Right ventricle myocardium superior (tissue), 1 donor: ENCODE measurements at regions not wholly inside any gene's neighbourhood (a gene's known extent, or its start where the extent isn't known, plus 50 kb on each side); places are given as distances from the start of the nearest gene placed in this dataset.
"Not testable (repeated sequence)": the region's sequence is repeated elsewhere in the genome, so short reads cannot be mapped to it uniquely, and the experiment has no call there.

Experiments
- ATAC-seq: fragments of 200-7000 bp; cut with Tn5 transposase; one replicate; pipeline ENCODE4 v1.9.1; 2020; ENCODE audit warnings: mild to moderate bottlenecking; ENCODE audit not compliant: poor library complexity
- DNase-seq: peaks from one replicate; pipeline ENCODE4 v3.0.0-alpha.2; 2020
- intact Hi-C: fragments of 100-400 bp; cut with DNase I; formaldehyde crosslinking; loops from one replicate; pipeline ENCODE4 v1.11.2; 2022
- donor health status: DM: no; HTN: yes; CAD: no; lungs with severe emphysema.

DNA sequence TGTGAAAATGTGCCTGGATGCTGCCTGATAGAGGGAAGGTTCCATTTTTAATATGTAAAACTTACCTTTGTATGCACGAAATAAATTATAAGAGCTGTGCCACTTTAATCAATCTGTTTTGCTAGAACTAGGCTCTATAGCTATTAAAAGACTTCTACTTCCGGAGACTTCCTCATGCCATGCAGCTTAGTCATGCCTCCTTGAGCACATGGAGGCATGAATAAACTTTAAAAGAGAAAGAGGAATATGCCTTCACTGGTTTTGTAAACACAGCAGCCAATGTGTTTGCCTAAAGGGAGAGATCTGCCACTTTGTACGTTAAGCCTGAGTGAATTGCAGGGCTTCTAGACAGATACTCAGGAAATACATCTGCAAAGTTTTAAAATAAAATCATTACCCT, 604.6 kb downstream of the LRRIQ3 start:
- peak; percentile 41 for ATAC-seq
- intact Hi-C loops, result no loop called here
- DNase-seq, result no peak

DNA sequence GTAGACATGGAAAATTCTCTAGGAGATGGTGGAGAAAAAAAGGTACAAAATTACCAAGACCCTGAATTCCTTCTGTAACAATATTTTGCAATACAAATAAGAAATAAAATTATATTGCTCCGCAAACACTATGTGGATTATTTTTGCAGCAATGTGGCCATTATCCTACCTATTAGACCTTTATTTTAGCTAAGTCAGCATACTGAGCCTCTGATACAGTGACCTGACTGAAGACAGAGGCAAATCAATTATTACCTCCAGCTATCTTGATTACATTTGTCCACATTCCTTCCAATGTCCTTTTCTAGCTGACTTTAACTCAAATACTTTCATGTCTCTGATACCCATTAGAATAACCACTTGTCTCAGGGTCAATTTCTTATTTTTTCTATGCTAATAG, 610.9 kb downstream of the LRRIQ3 start:
- ATAC-seq (no peak), DNase-seq (no peak)
- intact Hi-C loops, result no loop called here

DNA sequence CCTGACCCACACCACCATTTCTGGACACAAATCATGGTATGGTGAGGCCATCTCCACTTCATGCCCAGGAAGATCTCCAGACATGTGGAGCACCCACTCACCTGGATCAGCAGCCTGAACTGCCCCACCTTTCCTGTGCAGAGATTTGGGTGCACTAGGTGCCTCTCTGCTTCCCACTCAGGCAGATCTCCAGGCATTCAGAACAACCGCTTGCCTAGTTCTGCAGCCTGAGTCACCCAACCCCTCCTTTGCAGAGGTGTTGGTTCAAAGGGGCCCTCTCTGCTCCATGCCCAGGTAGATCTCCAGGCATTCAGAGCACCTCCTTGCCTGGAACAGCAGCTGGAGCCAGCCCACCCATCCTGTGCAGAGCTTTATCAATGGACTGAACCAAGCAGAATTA, 620.8 kb downstream of the LRRIQ3 start:
- intact Hi-C loops, result no loop called here
- ATAC-seq, result no peak
- no peak for DNase-seq

DNA sequence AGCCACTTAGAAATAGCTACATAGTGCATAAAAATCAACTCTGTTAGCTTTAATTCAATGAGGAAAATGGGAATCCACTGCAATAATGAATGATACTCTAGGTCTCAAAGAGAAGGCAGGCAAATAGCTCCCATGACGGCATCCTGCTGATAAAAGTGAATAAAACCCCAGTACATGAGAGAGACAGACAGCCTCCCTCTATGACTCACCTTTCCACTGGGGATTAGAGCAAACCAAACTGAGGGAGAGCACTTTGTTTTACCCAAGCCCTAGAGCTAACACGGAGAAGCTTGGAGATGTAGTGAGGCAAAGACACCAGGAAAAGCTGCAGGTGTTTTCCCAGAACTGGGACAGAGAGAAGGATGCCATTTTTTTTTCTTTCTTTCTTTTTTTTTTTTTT, 621.9 kb downstream of the LRRIQ3 start:
- ATAC-seq (no peak), DNase-seq (no peak)
- intact Hi-C loops, result no loop called here

DNA sequence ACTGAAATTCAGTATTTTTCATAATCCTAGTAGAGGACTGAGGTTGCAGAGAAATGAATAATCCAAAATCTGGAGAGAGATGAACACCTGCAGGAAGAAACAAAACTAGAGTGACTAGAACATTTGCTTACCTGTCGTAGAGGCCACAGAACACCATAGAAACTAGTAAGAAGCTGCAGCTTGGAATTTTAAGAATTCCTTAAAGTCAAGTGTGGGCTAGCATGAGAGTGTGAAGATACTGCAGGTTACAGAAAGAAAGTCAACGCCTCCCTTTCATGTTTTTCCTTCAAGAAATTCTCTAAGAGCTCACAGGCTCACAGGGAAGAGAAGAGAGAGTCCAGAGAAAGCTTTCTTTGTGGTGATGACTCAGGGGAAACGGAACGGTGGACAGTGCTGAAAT, 633.7 kb downstream of the LRRIQ3 start:
- DNase-seq (no peak), ATAC-seq (no peak)
- intact Hi-C loops, result no loop called here

DNA sequence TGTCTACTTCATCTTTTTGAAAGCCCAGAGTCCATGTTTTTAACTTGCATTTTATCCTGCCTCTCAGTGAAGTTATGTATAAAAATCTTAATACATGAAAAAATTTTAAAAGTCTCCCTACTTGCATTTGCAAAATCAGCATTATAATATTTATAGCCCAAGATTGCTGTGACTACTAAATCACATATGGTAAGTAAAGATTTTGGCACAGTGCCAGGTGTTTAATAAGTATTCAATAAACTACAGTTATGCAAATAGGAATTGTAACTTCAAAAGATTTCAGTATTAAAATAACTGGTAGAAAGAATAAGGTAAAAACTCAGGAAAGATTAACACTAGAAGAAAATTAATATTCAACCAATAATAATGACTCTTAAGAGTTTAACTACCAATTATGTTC, 641.7 kb downstream of the LRRIQ3 start:
- no peak for ATAC-seq
- intact Hi-C loops, result no loop called here
- no peak for DNase-seq

DNA sequence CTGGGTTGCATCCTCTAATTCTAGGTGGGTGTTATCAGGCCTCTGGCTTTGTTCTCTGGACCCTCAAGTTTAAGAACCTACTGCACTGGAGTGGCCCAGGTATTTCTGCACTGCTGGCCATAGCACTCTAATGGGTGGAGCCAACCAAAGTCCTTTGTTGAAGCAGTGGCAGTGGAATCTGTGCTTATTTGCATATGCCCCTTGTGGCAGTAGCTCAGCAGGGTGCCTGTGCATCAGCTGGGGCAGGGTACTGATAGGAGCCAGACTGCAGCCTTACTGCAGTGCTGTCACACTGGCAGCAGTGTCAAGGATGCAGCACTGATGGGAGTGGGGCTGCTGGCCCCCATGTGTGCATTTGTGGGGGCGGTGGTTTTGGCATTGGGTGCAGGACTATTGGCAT, 660.6 kb downstream of the LRRIQ3 start:
- intact Hi-C loops, result no loop called here
- DNase-seq, result no peak
- ATAC-seq, result no peak

DNA sequence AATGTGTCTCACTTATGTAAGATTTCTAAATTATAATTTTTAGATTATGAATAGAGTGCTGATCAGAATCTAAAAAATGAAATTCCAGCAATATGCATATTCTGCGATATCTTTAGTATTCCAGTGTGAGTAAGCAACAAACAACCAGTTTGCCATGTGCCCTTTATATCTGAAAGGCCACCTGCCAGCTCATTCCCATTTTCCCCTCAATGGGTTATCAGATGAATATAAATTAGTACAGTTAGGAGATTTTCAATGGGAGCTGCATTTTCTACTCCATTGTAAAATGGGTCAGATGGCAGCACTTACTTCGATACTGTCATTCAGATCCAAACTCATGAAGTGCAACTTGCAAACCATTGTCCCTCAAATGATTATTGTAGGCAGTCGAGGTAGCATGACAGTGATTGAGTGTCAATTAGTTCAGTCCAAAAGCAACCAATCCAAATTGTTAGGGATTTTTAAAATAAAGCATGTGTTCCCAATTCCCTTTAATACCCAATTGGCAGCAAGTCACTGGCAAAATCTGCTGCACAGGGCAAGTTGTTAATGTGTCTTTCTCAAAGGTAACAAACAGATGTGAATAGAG, 680.3 kb downstream of the LRRIQ3 start:
- no peak for ATAC-seq
- no peak for DNase-seq
- intact Hi-C loops, result no loop called here

DNA sequence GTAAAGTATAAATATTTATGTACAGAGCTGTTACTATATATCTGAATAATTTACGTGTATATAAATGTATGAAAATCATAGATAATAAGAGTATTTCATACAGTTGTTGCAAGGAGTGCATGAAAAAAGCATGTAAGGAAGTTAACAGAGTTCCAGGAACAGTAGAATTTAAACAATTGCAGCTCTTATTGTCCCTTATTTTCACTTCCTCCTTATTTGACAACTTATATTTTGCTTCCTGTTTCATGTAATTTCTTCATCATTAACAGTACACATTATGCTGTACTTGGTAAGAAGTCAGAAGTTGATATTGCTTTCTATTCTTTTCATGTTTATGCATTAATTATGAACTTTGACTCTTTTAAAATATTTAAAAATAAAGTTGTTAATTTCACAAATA, 681.5 kb downstream of the LRRIQ3 start:
- no peak for ATAC-seq
- no peak for DNase-seq
- intact Hi-C loops, result no loop called here

DNA sequence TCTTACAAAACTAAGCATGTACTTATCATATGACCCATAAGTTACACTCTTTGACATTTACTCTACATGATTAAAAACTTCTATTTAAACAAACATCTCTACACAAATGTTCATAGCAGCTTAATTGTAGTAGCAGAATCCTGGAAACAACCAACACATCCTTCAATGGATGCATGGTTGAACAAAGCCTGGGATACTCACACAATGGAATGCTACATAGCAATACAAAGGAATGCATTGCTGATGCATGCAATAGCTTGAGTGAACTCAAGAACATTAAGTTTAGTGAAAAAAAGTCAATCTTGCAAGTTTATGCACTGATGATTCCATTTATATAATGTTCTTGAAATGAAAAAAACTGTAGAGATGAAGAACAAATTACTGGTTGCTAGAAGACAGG, 686.9 kb downstream of the LRRIQ3 start:
- intact Hi-C loops, result no loop called here
- ATAC-seq (no peak), DNase-seq (no peak)

DNA sequence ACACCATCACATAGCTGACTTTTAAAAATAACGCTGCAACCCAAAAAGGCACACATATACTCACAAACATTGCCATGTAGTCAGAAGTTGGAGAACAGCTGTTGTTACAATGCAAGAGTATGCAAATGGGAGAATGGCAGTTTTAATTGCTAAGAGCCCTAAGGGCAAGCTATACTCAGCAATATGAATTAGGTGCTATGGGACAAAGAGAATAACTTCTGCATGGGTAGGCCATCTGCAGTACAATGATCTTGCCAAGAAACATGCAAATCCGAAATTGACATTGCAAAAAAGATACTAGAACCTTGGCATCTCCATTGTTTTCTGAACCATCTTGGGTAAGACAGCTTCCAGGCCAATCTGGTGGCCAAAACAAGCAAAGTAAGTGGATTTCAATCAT, 697.8 kb downstream of the LRRIQ3 start:
- DNase-seq (no peak), ATAC-seq (no peak)

DNA sequence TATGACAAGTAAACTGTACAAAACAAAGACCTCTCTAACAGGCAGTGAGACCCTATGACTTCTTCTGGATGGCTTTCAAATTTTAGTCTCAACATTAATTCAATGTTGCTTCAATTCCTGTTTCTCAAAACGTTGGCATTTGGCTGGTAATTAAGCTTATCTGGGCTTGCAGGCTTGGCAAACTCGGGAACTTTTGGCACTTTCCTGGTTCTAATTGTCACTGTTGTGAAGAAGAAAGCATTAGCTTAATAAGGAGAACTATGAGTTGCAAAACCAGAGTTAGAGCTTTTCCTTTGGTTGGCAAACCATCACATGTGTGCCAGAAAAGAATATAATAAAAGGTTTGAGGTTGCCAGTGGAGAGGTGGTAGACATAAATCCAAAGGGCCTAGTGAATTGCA, 698.3 kb downstream of the LRRIQ3 start:
- ATAC-seq (no peak), DNase-seq (no peak)
- intact Hi-C loops, result no loop called here

More for the DNA sequence above, 697.8 kb downstream of the LRRIQ3 start:
- intact Hi-C loops, result no loop called here

DNA sequence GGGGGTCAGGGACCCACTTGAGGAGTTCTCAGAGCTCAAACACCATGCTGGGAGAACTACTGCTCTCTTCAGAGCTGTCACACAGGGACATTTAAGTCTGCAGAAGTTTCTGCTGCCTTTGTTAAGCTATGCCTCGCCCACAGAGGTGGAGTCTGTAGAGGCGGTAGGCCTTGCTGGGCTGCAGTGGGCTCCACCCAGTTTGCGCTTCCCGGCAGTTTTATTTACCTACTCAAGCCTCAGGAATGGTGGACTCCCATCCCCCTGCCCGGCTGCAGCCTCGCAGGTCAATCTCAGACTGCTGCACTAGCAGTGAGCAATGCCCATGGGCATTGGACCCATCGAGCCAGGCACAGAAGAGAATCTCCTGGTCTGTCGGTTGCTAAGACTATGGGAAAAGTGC, 706.4 kb downstream of the LRRIQ3 start:
- intact Hi-C loops, result no loop called here
- DNase-seq (no peak), ATAC-seq (no peak)

DNA sequence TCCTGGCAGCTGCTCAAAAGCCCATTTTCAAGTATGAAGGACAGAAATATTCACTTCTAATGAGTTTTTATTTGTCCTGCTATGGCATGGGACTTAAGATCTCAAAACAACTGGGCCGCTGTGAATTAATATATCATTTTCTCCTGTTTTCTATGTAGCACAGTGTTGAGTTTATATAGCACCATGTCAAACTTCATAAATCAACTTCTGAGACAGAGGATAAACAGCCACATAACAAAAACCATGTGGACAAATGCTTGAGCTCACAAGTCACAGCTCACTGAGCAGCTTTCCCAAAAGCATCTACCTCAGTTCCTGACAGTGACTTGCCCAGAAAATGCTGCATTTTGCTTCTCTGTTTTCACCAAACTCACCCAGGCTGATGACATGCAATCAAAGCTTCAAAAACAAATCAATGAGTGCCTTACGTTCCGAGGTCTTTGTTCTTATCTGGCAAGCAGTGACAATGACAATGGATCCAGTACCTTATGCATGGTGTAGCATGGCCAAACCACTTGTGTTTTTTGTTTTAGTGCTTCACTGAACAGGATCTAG, 722.6 kb downstream of the LRRIQ3 start:
- no peak for DNase-seq
- ATAC-seq, result no peak
- intact Hi-C loops, result no loop called here

DNA sequence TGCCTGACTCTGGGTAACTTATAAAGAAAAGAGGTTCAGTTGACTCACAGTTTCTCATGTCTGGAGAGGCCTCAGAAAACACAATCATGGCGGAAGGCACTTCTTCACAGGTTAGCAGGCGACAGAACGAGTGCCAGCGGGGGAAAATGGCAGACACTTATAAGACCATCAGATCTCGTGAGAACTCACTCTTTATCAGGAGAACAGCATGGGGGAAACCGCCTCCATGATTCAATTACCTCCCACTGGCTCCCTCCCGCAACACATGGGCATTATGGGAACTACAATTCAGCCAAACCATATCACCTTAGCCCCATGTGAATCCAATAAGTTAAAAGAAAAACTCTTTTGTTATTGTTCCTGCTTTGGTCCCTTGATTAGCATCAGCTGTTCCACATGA, 725.2 kb downstream of the LRRIQ3 start:
- intact Hi-C loops, result no loop called here
- no peak for ATAC-seq
- DNase-seq, result no peak

DNA sequence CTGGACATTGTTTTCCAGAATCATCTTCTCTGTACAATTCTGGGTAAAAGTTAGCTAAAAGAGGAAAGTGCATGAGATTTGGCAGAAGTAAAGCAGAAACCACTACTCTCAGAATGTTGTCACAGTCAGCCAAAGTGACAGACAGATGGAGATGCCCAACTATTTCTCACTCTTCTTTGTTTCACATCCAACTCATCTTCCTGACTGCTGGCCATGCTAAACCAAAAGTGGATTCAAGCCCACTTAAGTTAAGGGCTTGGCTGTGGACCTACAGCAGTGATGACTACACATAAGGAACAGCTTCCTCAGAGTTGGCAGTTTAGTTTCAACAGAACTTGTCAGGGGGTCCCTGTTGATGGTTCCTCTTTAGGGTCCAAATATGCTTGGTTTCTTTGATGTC, 730.2 kb downstream of the LRRIQ3 start:
- intact Hi-C loops, result no loop called here
- no peak for ATAC-seq

DNA sequence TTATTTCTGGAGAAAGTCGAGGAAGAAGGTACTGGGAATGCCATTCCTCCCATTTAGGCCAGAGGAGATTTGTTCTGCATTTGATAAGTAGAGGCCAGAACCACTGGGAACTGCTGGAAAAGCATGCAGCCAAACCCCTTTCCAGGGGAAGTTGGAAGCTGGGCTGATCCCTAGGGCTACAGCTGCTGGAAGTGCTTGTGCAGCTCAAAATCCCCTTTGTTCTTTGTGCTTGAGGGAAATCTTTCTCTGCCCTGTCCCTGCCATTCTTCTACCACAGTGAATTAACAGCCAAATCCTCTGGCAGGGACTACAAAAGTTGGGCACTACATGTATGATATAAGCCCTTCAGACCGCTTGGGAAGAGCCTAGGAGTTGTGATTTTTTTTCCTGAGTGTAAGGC, 734.1 kb downstream of the LRRIQ3 start:
- DNase-seq, result no peak
- ATAC-seq, result no peak
- intact Hi-C loops, result no loop called here

More for the DNA sequence above, 730.2 kb downstream of the LRRIQ3 start:
- no peak for DNase-seq

DNA sequence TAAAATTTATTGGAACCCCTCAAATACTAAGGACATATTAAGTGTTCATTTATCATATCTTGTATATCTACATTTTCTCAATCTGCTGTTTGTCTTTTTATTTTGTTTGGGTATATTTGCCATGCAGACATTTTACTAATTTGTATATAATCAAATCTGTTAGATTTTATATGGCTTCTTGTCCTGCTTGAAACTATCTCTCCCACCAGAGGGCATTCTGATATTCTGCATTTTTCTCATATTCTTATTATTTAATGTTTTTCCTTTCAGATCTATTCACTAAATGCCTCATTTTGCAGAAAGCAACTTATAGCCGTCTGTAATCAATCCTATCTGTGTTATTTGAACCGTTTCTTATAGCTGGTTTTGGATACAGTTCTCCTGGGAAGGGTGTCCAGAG, 745.5 kb downstream of the LRRIQ3 start:
- DNase-seq, result no peak
- intact Hi-C loops, result no loop called here
- no peak for ATAC-seq

DNA sequence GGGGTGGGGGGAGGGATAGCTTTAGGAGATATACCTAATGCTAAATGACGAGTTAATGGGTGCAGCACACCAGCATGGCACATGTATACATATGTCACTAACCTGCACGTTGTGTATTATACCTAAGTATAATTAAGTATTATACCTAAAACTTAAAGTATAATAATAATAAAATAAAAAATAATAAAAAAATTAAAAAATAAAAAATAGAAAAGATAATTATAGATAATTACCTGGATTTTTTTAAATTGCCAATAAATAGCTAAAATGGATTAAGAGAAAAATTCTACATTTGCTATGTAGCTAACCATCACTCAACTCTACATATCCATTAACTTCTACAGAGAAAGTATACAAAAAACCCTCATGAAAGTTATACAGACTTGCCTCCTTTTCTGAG, 747.3 kb downstream of the LRRIQ3 start:
- ATAC-seq, intact Hi-C loops, DNase-seq: not testable (repeated sequence)

DNA sequence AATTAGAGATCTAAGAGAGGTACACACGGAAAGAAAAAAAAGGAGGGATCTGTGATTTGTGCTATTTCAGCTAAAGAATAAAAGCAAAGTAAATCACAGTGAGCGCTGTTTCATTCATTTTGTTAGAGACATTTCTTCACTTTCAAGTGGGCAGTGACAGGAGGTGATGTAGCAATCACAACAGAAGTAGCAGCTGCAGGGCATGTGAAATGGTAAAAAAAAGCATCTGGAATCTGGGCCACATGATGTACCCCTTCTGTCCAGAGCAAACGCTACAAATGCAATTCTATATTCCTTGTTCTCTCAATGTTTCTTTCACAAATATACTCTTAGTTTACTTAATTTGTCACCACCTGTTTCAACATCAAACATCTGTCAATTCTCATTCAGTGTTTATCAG, 786.5 kb downstream of the LRRIQ3 start:
- intact Hi-C loops, result no loop called here
- DNase-seq, result no peak
- no peak for ATAC-seq

DNA sequence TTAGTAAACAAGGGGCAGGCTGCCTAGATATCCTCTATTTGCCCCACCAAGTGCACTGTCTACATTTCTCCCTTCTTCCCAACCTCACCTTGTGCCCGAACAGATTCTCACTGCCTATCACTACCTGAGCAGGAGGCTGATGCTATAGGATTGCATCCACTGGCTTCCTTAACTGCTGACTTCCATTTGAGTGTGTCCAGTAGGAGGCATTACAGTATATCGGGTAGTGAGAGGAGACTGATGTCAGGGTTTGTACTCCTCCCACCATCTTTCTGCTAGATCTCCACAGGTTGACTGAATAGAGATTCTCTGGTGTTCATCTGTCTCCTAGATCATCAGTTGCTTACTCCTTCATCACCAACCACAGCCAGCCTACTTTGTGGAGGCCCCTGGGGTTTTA, 796.3 kb downstream of the LRRIQ3 start:
- no peak for ATAC-seq
- intact Hi-C loops, result no loop called here

More for the DNA sequence above, 796.3 kb downstream of the LRRIQ3 start:
- DNase-seq, result no peak
